H9 (cell line): ENCODE measurements at regions not wholly inside any gene's neighbourhood (a gene's known extent, or its start where the extent isn't known, plus 50 kb on each side); places are given as distances from the start of the nearest gene placed in this dataset.

Experiments
- DNase-seq: peaks from one replicate; pipeline ENCODE4 v3.0.0-alpha.2; 2017
- H2AFZ ChIP-seq: one replicate; pipeline ENCODE4 v1.6.1; 2013; ENCODE audit warnings: mild to moderate bottlenecking, low read length, control low read depth, moderate library complexity
- H2AK5ac ChIP-seq: 2 replicates; pipeline ENCODE4 v1.6.1; 2013; ENCODE audit warnings: low read length, control low read depth, mixed read lengths; ENCODE audit not compliant: insufficient read length
- H2BK120ac ChIP-seq: one replicate; pipeline ENCODE4 v1.6.1; 2013; ENCODE audit warnings: low read depth, mild to moderate bottlenecking, low read length, control low read depth, inconsistent platforms; ENCODE audit not compliant: poor library complexity, severe bottlenecking
- H2BK12ac ChIP-seq: 2 replicates; pipeline ENCODE4 v1.6.1; 2013; ENCODE audit warnings: low read length, control low read depth, mixed read lengths, low read depth; ENCODE audit not compliant: insufficient read length
- H2BK15ac ChIP-seq: 2 replicates; pipeline ENCODE4 v1.6.1; 2013; ENCODE audit warnings: low read depth, low read length, control low read depth
- H2BK20ac ChIP-seq: one replicate; pipeline ENCODE4 v1.6.1; 2013; ENCODE audit warnings: low read depth, mild to moderate bottlenecking, low read length, control low read depth, inconsistent platforms; ENCODE audit not compliant: poor library complexity, severe bottlenecking
- H2BK5ac ChIP-seq: 2 replicates; pipeline ENCODE4 v1.6.1; 2013; ENCODE audit warnings: low read length, control low read depth, mixed read lengths; ENCODE audit not compliant: insufficient read length
- H3K14ac ChIP-seq: 2 replicates; pipeline ENCODE4 v1.6.1; 2013; ENCODE audit warnings: low read length, control low read depth; ENCODE audit not compliant: insufficient read depth
- H3K18ac ChIP-seq: 2 replicates; pipeline ENCODE4 v1.6.1; 2013; ENCODE audit warnings: low read depth, mild to moderate bottlenecking, mixed read lengths, low read length, control low read depth; ENCODE audit not compliant: insufficient read length
- H3K23ac ChIP-seq: 2 replicates; pipeline ENCODE4 v1.6.1; 2013; ENCODE audit warnings: low read length, control low read depth, mixed read lengths, low read depth; ENCODE audit not compliant: insufficient read length
- H3K23me2 ChIP-seq: 2 replicates; pipeline ENCODE4 v1.6.1; 2013; ENCODE audit warnings: low read depth, mild to moderate bottlenecking, mixed read lengths, low read length, control low read depth; ENCODE audit not compliant: insufficient read length, poor library complexity, severe bottlenecking
- H3K27ac ChIP-seq: 2 replicates; pipeline ENCODE4 v1.5.1; 2013; ENCODE audit warnings: low read length, control low read depth, mixed read lengths, low read depth; ENCODE audit not compliant: insufficient read length
- H3K27me3 ChIP-seq: 2 replicates; pipeline ENCODE4 v1.6.1; 2013; ENCODE audit warnings: low read length, control low read depth, inconsistent platforms; ENCODE audit not compliant: insufficient read depth
- H3K4ac ChIP-seq: 2 replicates; pipeline ENCODE4 v1.6.1; 2013; ENCODE audit warnings: low read depth, mild to moderate bottlenecking, control low read depth, inconsistent platforms, low read length, moderate library complexity
- H3K4me1 ChIP-seq: 2 replicates; pipeline ENCODE4 v1.6.1; 2013; ENCODE audit warnings: low read length, control low read depth, inconsistent platforms; ENCODE audit not compliant: insufficient read depth
- H3K4me2 ChIP-seq: 2 replicates; pipeline ENCODE4 v1.6.1; 2013; ENCODE audit warnings: low read length, control low read depth, mixed read lengths; ENCODE audit not compliant: insufficient read length, insufficient read depth
- H3K56ac ChIP-seq: 2 replicates; pipeline ENCODE4 v1.6.1; 2013; ENCODE audit warnings: low read depth, mild to moderate bottlenecking, mixed read lengths, low read length, control low read depth; ENCODE audit not compliant: insufficient read length
- H3K79me1 ChIP-seq: 2 replicates; pipeline ENCODE4 v1.6.1; 2013; ENCODE audit warnings: low read depth, mild to moderate bottlenecking, moderate library complexity, low read length, control low read depth, inconsistent platforms; ENCODE audit not compliant: insufficient read depth, poor library complexity, severe bottlenecking
- H3K79me2 ChIP-seq: 2 replicates; pipeline ENCODE4 v1.6.1; 2013; ENCODE audit warnings: low read length, control low read depth, inconsistent platforms; ENCODE audit not compliant: insufficient read depth
- H3K9ac ChIP-seq: 2 replicates; pipeline ENCODE4 v1.6.1; 2013; ENCODE audit warnings: low read length, control low read depth, mixed read lengths; ENCODE audit not compliant: insufficient read length; ENCODE audit errors: extremely low read depth
- H3K9me3 ChIP-seq: one replicate; pipeline ENCODE4 v1.6.1; 2013; ENCODE audit warnings: low read depth, low read length, inconsistent platforms; ENCODE audit not compliant: control insufficient read depth
- H3T11ph ChIP-seq: one replicate; pipeline ENCODE4 v1.6.1; 2013; ENCODE audit warnings: mild to moderate bottlenecking, low read length, control low read depth, inconsistent platforms
- H4K20me1 ChIP-seq: one replicate; pipeline ENCODE4 v1.6.1; 2013; ENCODE audit not compliant: control insufficient read depth, insufficient read length, insufficient read depth
- H4K5ac ChIP-seq: 2 replicates; pipeline ENCODE4 v1.6.1; 2013; ENCODE audit warnings: low read depth, mild to moderate bottlenecking, mixed read lengths, low read length, control low read depth; ENCODE audit not compliant: insufficient read length
- H4K8ac ChIP-seq: replicated peaks from 2 replicates; pipeline ENCODE4 v1.6.1; 2013; ENCODE audit warnings: low read length, control low read depth, mixed read lengths, low read depth; ENCODE audit not compliant: insufficient read length
- H4K91ac ChIP-seq: 2 replicates; pipeline ENCODE4 v1.6.1; 2013; ENCODE audit warnings: low read depth, mild to moderate bottlenecking, moderate library complexity, mixed read lengths, low read length, control low read depth; ENCODE audit not compliant: insufficient read length
- H3K27ac Mint-ChIP-seq, 3 experiments: 2 replicates in 2 of 3; 3 replicates in 1 of 3; pipeline ENCODE4 v1.8.0; 2020 to 2021; ENCODE audit warnings: mixed read lengths in 3 of 3, mild to moderate bottlenecking in 1 of 3, moderate library complexity in 1 of 3
- H3K27me3 Mint-ChIP-seq: 2 replicates; pipeline ENCODE4 v1.8.0; 2021; ENCODE audit warnings: low read depth, mild to moderate bottlenecking, moderate library complexity, mixed read lengths
- H3K36me3 Mint-ChIP-seq, 3 experiments: 2 replicates in 2 of 3; 3 replicates in 1 of 3; pipeline ENCODE4 v1.8.0; 2020 to 2021; ENCODE audit warnings: low read depth in 3 of 3, mixed read lengths in 3 of 3; ENCODE audit not compliant: insufficient read depth in 1 of 3
- H3K4me1 Mint-ChIP-seq, 2 experiments: 2 replicates each; pipeline ENCODE4 v1.8.0; 2020; ENCODE audit warnings: mixed read lengths in 2 of 2
- H3K4me3 Mint-ChIP-seq, 2 experiments: 2 replicates in 1 of 2; 3 replicates in 1 of 2; pipeline ENCODE4 v1.8.0; 2020 to 2021; ENCODE audit warnings: mild to moderate bottlenecking in 2 of 2, mixed read lengths in 2 of 2, moderate library complexity in 1 of 2
- H3K9me3 Mint-ChIP-seq, 2 experiments: 2 replicates in 1 of 2; 3 replicates in 1 of 2; pipeline ENCODE4 v1.8.0; 2020; ENCODE audit warnings: mild to moderate bottlenecking in 2 of 2, mixed read lengths in 2 of 2, moderate library complexity in 1 of 2
- WGBS: extraction: QIAGEN DNeasy Blood & Tissue Kit; methylation state at CpG from one replicate; pipeline ENCODE4 v1.1.7; 2013; ENCODE audit warnings: missing lambda C conversion rate, low lambda C conversion rate, mixed read lengths; ENCODE audit not compliant: insufficient read length; ENCODE audit errors: extremely low coverage; 5-methylcytosine and 5-hydroxymethylcytosine counted together
- TF ChIP-seq, protein P1 (sequence below): fragments of 200-600 bp; sonication (generic); conservative IDR thresholded peaks from 3 replicates; pipeline ENCODE4 v1.8.0; 2021; ENCODE audit warnings: antibody characterized with exemption, mild to moderate bottlenecking

DNA sequence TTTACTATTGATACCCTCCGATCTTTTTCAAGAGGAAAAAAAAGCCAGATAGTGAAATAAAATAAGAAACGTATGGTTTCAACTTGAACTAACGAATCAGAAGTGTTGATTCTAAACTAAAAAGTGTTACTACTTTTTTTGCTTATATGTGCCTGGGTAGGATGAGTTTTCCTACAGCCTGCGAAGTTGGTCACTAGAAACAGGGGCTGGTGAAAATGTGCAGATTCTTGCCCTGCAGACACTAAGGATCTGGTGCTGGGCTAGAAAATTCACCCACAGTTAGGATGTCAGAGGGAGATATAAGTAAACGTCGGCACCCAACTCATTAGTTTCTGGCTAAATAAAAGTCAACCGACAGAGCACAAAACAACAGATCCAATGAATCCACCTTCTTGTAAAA is 298.7 kb upstream of the NFE2L3 start:
- Histone ChIP-seq H4K91ac (no peak overlapping the region), H2BK120ac (no peak overlapping the region), H3K4me1 (peaks cover 2% of the 10 kb centered on the region; the same call in 1 of the 2 replicates), H4K20me1 (no peaks in the 10 kb centered on the region), H2AFZ (no peak overlapping the region), H4K8ac (no peak overlapping the region), H2BK5ac (no peak overlapping the region), H3K23me2 (peaks cover 20% of the 10 kb centered on the region), H3K56ac (no peak overlapping the region), H2BK15ac (no peak overlapping the region), H3K9ac (no peak overlapping the region), H3K79me2 (no peaks in the 10 kb centered on the region), H3K27me3 (peaks cover 26% of the 10 kb centered on the region), H3K23ac (no peak overlapping the region), H3T11ph (no peak overlapping the region), H2BK20ac (no peak overlapping the region), H3K9me3 (no peaks in the 10 kb centered on the region), H4K5ac (no peak overlapping the region), H3K27ac (no peak overlapping the region), H2BK12ac (no peak overlapping the region), H3K18ac (no peak overlapping the region), H3K4me2 (no peak overlapping the region), H3K79me1 (no peaks in the 10 kb centered on the region), H3K4ac (no peak overlapping the region), H2AK5ac (no peak overlapping the region), H3K14ac (no peak overlapping the region)
- Mint-ChIP-seq H3K36me3 (no peaks in the 10 kb centered on the region; a peak in 1 of 7 replicates), H3K27ac (no peak overlapping the region), H3K4me1 (peaks cover 17 to 21% of the 10 kb centered on the region in 2 experiments), H3K27me3 (peaks cover 36% of the 10 kb centered on the region), H3K9me3 (no peaks in the 10 kb centered on the region; a peak in 1 of 5 replicates), H3K4me3 (peak overlapping the region; percentile 40 to 69)
- TF ChIP-seq, protein P1, sequence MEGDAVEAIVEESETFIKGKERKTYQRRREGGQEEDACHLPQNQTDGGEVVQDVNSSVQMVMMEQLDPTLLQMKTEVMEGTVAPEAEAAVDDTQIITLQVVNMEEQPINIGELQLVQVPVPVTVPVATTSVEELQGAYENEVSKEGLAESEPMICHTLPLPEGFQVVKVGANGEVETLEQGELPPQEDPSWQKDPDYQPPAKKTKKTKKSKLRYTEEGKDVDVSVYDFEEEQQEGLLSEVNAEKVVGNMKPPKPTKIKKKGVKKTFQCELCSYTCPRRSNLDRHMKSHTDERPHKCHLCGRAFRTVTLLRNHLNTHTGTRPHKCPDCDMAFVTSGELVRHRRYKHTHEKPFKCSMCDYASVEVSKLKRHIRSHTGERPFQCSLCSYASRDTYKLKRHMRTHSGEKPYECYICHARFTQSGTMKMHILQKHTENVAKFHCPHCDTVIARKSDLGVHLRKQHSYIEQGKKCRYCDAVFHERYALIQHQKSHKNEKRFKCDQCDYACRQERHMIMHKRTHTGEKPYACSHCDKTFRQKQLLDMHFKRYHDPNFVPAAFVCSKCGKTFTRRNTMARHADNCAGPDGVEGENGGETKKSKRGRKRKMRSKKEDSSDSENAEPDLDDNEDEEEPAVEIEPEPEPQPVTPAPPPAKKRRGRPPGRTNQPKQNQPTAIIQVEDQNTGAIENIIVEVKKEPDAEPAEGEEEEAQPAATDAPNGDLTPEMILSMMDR: no peak
- WGBS: no CpG with 5 or more reads among the region's 7 CpGs
- DNase-seq: no peak
